ENCODE measurements at regions not wholly inside any gene's neighbourhood (a gene's known extent, or its start where the extent isn't known, plus 50 kb on each side); places are given as distances from the start of the nearest gene placed in this dataset.

DNA sequence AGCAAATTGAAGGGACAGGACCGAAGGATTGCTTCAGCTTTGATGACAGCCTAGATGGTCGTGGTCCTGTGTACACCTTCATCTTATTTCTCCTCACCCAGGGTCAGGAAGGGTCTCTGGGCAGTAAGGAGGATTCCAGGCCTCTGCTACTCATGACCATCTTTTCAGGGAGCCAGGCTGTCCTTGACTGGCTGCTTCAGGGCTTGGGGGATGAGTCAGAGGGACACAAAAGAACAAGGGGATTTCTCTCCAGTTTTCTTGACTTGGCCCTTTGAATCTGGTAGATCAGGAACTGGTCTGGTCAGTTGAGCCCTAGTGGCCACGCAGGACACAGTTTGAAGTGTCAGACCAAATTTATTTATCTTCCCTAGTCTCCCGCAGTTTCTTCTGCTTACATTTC, 402.1 kb upstream of the CHD6 start:
- DNase-seq = no peak

- DNase-seq = peak in 1 of 3 experiments; percentile 21
Measured at GRCh38 chr20:42018979-42019378, 400.8 kb upstream of the CHD6 start.

- DNase-seq = no peak
Measured at GRCh38 chr20:42010090-42010489, 391.9 kb upstream of the CHD6 start.

GRCh38 chr20:42007251-42007650, 389.1 kb upstream of the CHD6 start:
- DNase-seq = no peak

DNA sequence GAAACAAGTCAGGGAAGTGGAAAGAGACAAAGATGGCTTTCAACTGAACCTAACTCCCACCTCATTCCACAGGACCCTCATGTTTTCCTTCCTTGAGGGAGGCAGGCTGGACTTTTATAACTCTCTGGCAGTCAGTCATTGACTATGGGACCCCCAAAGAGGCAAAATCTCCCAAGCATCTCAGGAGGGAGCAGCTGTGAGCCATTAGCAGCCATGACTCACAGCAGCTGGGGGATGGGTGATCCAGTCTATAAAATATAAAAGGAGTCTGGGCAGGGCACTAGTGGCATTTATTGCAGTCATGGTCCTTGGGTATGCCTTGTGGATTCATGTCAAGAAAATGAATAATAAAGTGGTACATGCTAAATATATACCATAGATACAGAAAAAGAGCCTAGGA, 387.0 kb upstream of the CHD6 start:
- no peak for DNase-seq

- DNase-seq = no peak
Measured at GRCh38 chr20:42003380-42003779, 385.2 kb upstream of the CHD6 start.

DNA sequence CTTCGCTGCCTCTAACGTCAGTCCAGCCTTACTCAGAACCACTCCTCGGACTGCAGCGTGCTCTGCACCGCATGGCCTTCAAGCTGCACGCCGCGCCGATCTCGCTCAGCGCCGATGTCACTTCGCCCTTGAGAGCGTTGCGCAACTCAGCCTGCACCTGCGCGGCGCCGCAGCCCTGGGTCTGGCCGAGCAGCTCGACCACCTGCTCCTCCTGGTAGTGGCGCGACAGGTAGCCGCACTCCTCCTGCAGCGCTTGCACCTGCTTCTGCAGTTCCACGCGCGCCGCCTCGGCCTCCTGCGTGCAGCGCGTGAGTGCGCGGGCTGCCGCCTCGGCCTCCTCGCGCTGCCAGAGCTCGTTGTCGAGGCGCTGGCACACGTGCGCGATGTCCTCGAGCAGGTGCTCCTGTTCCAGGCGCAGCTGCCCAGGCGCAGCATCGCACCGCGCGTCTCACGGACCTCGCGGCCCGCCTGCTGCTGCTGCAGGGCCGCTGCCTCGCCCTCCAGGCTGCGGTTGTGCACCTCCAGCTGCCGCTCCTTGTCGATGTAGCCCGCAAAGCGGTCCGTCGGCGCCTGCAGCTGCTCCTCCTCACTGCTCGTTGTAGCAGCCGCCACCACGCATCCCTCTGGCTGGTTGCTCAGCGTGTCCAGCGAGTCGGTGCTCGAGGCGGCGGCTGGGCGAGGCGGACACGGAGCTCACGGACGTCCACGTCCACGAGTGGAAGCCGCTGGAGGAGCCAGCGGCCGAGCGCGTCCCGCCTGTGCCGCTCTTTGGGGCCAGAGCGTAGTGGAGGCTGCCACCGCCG, 380.6 kb upstream of the CHD6 start:
- DNase-seq = no peak

- no peak for DNase-seq
Measured at GRCh38 chr20:41996951-41997350, 378.8 kb upstream of the CHD6 start.

- DNase-seq = no peak
Measured at GRCh38 chr20:41992481-41992880, 374.3 kb upstream of the CHD6 start.

- DNase-seq = no peak
Measured at GRCh38 chr20:41991412-41991811, 373.2 kb upstream of the CHD6 start.

- peak in 2 of 3 experiments; percentile 22 to 69 for DNase-seq
Measured at GRCh38 chr20:41989935-41990635, 371.9 kb upstream of the CHD6 start.

DNA sequence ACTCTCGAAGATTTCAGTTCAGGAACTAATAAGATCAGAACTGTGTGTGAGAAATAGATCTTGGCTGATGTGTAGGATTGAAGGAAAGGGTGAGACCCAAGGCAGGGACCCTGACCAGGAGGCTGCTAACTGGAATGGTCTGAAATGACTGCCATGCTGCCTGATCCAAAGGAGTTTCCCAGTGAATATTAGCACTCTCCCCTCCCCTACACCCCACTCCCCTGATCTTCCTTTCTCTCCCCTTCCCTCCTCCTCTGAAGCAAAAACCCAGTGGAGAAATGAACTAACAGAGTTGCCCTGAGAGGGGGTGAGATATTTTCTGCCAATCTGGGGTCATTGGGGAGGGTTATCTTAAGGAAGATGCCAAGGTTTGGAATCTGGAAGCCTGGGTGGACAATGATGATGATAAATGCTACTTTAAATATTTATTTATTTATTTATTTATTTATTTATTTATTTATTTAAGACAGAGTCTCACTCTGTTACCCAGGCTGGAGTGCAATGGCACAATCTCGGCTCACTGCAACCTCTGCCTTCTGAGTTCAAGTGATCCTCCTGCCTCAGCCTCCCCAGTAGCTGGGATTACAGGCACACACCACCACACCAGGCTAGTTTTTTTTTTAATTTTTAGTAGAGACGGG, 371.0 kb upstream of the CHD6 start:
- DNase-seq = no peak

DNA sequence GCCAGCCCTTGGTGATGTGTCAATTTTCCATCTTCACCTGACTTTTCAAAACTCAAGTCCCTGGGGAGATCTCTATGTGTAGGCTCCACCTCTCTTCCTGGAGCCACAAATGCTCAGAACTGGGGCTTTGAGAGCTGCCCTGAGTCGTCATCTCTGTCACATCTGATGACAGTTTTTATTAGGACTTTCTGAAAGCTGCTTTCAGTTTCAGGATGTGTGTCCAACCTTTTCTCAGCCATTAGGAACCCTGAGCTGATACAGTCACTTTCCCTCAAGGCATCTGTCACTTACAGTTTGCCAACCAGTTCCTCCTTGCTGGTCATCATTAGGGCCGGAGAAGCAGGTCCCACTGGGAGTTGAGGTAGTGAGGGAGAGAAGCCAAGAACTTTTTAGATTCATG, 365.9 kb upstream of the CHD6 start:
- DNase-seq = no peak

DNA sequence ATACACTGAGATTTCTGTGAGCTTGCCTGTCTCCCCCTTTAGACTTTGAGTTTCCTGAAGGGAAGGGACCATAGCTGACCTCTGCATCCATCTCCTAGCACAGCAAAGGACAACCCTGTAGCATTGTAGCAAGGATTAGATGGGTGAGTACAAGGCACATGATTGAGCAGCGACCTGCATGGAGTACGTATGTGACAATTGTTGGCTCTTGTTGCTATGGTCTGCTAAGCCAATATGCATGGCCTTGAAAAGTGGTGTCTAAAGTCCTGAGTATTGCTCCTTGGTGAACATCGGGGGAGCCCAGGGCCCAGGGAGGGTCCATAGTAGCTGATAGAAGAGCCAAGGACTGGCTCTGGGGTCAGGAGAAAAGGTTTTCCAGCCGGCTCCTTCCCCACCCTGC, 365.0 kb upstream of the CHD6 start:
- no peak for DNase-seq

DNA sequence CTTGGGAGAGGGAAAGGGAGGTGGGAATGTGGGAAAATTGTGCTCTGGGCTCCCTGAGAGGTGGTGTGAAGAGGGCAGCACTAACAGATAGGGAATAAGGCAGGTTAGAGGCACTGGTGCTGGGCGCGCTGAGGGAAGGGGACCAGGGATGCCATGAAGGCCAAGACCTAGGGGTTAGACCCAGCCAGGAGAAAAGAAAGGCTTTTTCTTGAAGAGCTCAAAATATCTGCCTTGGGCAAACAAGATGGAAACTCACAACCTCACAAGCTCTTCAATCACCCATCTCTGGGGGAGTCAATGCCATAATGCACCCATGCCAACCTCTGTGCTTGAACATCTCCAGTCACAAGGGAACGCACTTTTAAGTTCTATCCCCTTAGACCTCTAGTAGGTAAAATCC, 363.6 kb upstream of the CHD6 start:
- no peak for DNase-seq

DNA sequence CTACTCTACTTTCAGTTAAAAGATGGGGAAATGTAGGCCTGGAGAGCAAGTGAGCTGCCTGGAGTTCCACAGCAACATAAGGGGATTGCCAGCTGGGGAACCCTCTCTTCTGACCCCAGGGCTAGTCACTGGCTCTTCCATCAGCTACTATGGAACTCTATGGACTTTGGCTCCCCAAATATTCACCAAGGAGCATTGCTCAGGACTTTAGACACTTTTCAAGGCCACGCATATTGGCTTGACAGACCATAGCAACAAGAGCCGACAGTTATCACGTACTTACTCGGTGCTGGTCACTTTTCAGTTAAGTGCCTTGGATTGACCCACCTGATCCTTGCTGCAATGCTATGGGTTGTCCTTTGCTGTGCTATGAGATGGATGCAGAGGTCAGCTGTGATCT, 360.7 kb upstream of the CHD6 start:
- DNase-seq = no peak

DNA sequence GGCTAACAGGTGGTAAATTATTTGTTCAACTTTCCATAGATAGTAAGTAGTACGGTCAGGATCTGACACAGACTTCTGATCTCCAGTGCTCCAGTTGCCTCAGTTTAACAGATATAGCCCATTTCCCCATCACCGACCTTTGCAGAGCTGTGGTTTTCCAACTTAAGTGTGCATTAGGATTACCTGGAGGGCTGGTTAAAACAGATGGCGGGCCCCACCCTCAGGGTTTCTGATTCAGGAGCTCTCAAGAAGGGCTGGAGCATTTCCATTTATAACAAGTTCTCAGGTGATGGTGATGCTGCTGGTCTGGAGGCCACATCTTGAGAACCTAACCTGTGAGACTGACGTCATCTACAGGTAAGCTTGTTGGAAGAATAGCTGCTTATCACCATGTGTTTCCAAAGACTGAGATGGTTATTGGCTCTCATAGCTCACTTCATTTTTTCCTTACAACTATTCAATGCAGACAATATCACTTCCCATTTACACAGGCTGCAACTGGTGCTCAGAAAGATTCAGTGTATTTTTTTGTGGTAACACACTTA, 360.1 kb upstream of the CHD6 start:
- peak in 1 of 3 experiments; percentile 25 for DNase-seq

GRCh38 chr20:41969656-41970055, 351.5 kb upstream of the CHD6 start:
- no peak for DNase-seq

GRCh38 chr20:41960166-41960565, 342.0 kb upstream of the CHD6 start:
- no peak for DNase-seq

GRCh38 chr20:41958391-41958790, 340.2 kb upstream of the CHD6 start:
- no peak for DNase-seq

DNA sequence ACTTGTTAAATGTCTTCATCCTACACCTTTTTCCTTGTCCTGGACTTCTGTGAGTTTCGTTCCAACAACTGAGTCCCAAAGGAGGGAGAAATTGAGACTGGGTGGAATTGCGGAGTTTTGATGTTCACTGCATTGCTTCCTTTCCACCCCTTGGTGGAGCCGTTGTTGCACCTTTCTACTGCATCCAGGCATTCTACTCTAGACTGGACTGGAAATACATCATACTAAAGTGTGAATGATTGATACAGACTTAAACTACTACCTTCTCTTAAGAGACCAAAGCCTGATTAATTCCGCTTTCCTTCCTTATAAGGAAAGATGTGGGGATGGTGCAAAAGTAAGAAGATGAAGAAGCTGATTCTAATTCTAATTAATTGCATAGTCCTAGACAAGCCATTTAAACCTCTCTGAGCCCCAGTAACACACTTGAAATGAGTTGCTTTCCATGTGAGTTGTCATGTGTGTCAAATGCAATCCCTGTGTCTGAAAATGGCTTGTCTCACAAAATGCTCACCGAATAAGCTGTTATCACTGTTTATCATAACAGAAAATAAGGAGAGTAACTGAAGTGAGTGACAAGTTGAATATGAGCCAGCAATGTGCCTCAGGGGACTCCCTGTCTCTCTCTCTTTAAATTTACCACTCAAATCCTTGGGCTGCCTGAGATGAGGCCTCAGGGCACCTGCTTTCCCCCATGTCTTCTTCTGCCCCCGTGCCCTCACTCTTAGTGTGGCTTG, 338.3 kb upstream of the CHD6 start:
- DNase-seq = peak; percentile 8 to 64 (median 27)

- DNase-seq = no peak
Measured at GRCh38 chr20:41952166-41952565, 334.0 kb upstream of the CHD6 start.

GRCh38 chr20:41951615-41952014, 333.4 kb upstream of the CHD6 start:
- DNase-seq = no peak
